COR-L47 (cell line): ENCODE measurements at regions not wholly inside any gene's neighbourhood (a gene's known extent, or its start where the extent isn't known, plus 50 kb on each side); places are given as distances from the start of the nearest gene placed in this dataset.
"Not testable (repeated sequence)": the region's sequence is repeated elsewhere in the genome, so short reads cannot be mapped to it uniquely, and the experiment has no call there.

Source experiments
- DNase-seq: peaks from one replicate; lab custom pipeline; 2025; lab: John Stamatoyannopoulos, UW

- no peak for DNase-seq
Measured at GRCh38 chr13:103639326-103639725, 573.1 kb upstream of the SLC10A2 start.

GRCh38 chr13:103638706-103639105 is 572.5 kb upstream of the SLC10A2 start:
- DNase-seq = no peak

- no peak for DNase-seq
Measured at GRCh38 chr13:103634066-103634465, 567.8 kb upstream of the SLC10A2 start.

GRCh38 chr13:103625194-103625593 is 559.0 kb upstream of the SLC10A2 start:
- DNase-seq = no peak

- no peak for DNase-seq
Measured at GRCh38 chr13:103618151-103618550, 551.9 kb upstream of the SLC10A2 start.

GRCh38 chr13:103615771-103616170 is 549.6 kb upstream of the SLC10A2 start:
- no peak for DNase-seq

- no peak for DNase-seq
Measured at GRCh38 chr13:103614761-103615160, 548.5 kb upstream of the SLC10A2 start.

- no peak for DNase-seq
Measured at GRCh38 chr13:103607995-103608394, 541.8 kb upstream of the SLC10A2 start.

- DNase-seq = no peak
Measured at GRCh38 chr13:103605546-103606326, 539.5 kb upstream of the SLC10A2 start.

GRCh38 chr13:103599870-103600269 is 533.7 kb upstream of the SLC10A2 start:
- not testable (repeated sequence) for DNase-seq

- DNase-seq = no peak
Measured at GRCh38 chr13:103598671-103599070, 532.5 kb upstream of the SLC10A2 start.

- DNase-seq = no peak
Measured at GRCh38 chr13:103573446-103573845, 507.2 kb upstream of the SLC10A2 start.

- DNase-seq = no peak
Measured at GRCh38 chr13:103568314-103568713, 502.1 kb upstream of the SLC10A2 start.

- no peak for DNase-seq
Measured at GRCh38 chr13:103557878-103558277, 491.7 kb upstream of the SLC10A2 start.

- no peak for DNase-seq
Measured at GRCh38 chr13:103556681-103557080, 490.5 kb upstream of the SLC10A2 start.

GRCh38 chr13:103547914-103548313 is 481.7 kb upstream of the SLC10A2 start:
- DNase-seq = no peak

GRCh38 chr13:103546271-103546670 is 480.1 kb upstream of the SLC10A2 start:
- no peak for DNase-seq

GRCh38 chr13:103542648-103543047 is 476.4 kb upstream of the SLC10A2 start:
- no peak for DNase-seq

- DNase-seq = no peak
Measured at GRCh38 chr13:103540382-103540765, 474.2 kb upstream of the SLC10A2 start.

- DNase-seq = no peak
Measured at GRCh38 chr13:103539721-103540381, 473.6 kb upstream of the SLC10A2 start.

GRCh38 chr13:103539265-103539664 is 473.0 kb upstream of the SLC10A2 start:
- peak; percentile 81 for DNase-seq

GRCh38 chr13:103537616-103538015 is 471.4 kb upstream of the SLC10A2 start:
- DNase-seq = no peak

- DNase-seq = no peak
Measured at GRCh38 chr13:103531278-103531677, 465.1 kb upstream of the SLC10A2 start.

- DNase-seq = no peak
Measured at GRCh38 chr13:103528437-103528836, 462.2 kb upstream of the SLC10A2 start.
